Left hindlimb (tissue), 1 donor: ENCODE measurements at regions not wholly inside any gene's neighbourhood (a gene's known extent, or its start where the extent isn't known, plus 50 kb on each side); places are given as distances from the start of the nearest gene placed in this dataset.

Experiments
- DNase-seq: peaks from one replicate; pipeline ENCODE4 v3.0.0-alpha.2; 2018

DNA sequence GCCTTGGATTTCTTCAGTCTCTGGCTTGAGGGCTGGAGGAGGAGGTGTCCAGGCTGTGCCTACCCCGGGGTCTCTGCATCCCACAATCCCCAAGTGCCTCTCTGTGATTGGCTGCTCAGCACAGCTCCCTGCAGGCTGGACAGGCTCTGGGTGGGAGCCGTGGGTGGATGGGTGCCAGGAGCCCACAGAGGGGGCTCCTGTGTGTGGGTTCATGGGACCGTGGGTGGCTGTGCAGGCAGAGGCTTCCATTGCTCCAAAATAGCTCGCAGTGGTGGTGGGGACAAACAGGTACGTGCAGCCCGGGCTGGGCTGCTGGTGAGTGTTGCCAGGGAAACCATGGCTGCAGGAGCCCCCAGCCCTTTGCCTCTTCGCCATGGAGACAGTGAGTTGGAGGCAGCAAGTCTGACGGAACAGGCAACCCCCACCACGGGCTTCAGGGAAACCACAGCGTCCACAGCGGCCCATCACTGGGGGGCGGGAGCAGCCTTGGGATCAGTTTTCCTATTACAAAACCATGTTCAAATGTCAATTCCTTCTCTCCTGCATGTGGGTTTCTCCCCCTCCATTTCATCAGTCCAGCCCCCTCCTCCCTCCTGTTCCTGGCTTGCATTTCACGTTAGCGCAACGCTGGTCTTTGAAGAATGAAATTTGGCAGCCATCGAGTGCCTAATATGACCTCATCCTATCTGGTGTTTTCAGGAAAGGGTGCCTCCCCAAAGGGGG is 155.2 kb downstream of the TRIM29 start:
- DNase-seq: no peak

DNA sequence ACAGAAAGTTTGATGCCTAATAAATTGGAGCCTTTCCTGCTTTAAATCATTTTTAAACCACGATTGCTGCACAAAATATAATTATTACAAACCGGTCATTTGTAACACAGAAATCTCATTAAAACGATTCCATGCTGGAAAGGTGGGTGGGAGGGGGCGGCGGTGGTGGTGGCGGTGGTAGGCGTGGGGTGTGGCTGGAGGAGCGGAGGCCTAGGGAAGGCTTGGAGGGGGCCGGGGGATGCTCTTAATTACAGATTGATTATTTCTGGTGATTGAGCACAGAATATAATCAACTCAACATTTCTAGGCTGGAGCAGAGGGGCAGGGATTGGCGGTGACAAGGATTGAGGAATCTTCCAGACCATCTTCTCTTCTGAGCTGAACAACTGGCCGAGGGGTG is 157.5 kb downstream of the TRIM29 start:
- DNase-seq: no peak

GRCh38 chr11:119979701-119980100 is 158.2 kb downstream of the TRIM29 start:
- no peak for DNase-seq

DNA sequence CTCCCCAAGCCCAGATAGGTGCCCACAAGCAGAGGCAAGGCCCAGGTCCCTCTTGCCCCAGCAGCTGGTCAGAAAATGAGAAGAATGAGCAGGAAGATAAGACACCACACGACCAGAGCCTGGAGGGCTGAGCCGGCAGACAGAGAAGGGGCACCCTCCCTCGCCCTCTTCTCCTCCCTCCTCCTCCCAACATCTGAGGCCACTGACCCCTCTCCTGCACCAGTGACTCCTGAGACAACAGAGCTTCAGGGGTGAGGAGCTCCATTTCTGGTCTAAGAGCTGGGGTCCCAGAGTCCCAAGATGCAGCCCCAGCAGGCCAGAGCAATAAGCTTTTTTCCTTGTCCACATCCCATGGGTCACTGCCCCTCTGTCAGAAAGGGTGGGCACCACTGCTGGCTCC is 159.2 kb downstream of the TRIM29 start:
- no peak for DNase-seq

DNA sequence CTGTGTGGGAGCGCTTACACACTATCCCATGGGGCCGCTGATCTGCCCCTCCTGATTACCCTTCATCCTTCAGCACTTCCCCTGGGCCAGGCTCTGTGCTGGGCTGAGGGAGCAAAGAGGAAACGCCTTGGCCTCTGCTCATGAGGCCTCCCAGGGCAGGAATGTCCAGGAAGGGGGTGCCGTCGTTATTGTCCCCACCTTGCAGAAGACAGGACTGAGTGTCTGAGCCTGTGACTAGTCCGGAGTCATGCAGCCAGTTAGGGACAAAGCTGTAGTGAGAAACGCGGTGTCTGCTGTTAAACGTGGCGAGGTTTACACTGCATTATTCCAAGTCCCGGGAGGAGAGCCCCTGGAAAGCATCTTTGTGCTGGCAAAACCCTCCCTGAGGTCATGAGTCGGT is 160.0 kb downstream of the TRIM29 start:
- DNase-seq: no peak

GRCh38 chr11:119977561-119977860 is 160.4 kb downstream of the TRIM29 start:
- no peak for DNase-seq

DNA sequence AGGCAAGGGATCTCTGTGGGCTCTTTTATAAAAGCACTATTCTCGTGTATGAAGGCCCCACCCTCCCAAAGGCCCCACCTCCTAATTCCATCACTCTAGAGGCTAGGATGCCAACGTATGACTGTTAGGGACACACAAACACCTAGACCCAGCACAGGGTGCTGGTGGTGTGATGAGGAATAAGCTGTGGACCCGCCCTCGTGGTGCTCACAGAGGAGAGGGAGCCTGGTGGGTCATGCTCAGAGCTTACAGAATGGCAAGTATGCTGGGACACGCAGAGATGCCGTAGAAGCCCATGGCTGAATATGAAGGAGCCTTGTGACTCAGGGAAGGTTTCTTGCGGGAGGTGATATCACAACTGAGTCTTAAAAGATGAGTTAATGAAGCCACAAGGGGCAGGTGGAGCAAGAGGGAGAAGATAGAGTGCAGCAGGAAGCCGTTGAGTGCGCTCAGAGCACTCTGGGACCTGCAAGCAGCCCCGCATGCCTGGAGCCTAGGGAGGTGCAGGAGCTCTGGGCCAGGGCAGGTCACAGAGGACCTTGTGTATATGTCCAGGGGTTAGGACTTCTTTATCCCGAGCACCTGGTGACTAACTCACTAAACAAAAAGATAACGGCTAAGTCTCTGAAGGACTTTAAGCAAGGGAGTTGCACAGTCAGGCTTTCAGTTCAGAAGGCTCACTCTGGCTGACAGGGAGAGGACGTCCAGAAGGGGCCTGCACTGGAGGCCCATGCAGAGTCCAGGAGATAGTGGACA is 160.9 kb downstream of the TRIM29 start:
- DNase-seq: no peak

GRCh38 chr11:119975561-119976152 is 162.3 kb downstream of the TRIM29 start:
- peak; percentile 57 for DNase-seq

DNA sequence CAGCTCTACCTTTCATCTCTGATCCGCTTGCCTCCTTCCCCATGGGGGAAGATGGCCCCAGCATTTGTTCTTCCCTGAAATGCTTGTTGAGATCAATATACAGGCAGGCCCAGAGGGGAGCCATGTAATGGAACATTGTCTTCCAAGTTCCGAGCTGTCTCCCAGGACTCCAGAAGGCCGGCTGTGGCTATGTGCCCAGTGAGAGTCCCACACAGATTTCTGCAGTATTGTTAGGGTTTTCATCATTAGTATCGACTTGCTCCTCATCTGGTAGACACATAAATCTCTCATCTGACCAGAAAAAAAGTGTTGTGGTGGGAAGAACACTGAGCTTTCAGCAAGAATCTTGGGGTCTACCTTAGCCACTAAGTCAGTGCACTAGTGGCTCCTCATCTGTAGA is 163.4 kb downstream of the TRIM29 start:
- DNase-seq: no peak

- no peak for DNase-seq
These were observed 163.9 kb downstream of the TRIM29 start for GRCh38 chr11:119974051-119974450.

GRCh38 chr11:119972281-119972680 is 165.6 kb downstream of the TRIM29 start:
- DNase-seq: no peak

GRCh38 chr11:119970555-119971304 is 167.2 kb downstream of the TRIM29 start:
- no peak for DNase-seq

- no peak for DNase-seq
These were observed 173.5 kb downstream of the TRIM29 start for GRCh38 chr11:119964136-119965025.

DNA sequence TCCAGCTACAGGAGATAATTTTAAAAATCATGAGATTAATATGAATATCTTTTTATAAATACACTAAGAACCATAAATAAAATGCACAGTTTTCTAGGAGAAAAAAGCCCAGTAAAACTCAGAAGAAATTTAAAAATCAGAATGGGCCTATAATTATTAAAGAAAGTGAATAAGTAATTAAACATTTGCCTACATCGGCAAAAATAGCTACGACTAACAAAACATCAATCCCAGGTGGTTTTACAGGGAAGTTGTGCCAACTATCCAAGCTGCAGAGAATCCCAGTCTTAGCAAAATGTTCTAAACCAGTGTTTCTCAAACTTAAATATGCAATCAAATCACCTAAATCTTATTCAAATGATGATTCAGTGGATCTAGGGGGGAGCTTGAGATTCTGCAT is 180.0 kb downstream of the TRIM29 start:
- no peak for DNase-seq

DNA sequence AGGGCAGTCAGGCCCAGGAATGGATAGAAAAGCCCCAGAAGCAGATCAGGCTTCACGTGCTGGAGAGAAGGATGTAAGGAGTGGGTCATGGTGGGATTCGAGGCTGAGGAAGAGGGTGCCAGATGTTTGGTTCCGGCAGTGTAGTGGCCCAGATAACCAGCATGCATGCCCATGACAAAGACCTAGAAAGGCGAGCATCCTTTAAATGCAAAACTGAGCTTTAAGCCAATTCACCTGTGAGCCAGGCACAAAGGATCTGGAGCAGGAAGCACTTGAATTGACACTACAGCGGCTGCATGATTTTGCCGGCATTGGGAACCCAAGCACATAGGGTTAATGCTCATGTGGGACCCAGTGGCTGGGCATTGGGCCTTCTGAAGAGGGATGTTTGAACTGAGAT is 185.5 kb downstream of the TRIM29 start:
- no peak for DNase-seq

- no peak for DNase-seq
These were observed 194.6 kb downstream of the TRIM29 start for GRCh38 chr11:119943298-119943655.

GRCh38 chr11:119942583-119943297 is 195.2 kb downstream of the TRIM29 start:
- DNase-seq: no peak

DNA sequence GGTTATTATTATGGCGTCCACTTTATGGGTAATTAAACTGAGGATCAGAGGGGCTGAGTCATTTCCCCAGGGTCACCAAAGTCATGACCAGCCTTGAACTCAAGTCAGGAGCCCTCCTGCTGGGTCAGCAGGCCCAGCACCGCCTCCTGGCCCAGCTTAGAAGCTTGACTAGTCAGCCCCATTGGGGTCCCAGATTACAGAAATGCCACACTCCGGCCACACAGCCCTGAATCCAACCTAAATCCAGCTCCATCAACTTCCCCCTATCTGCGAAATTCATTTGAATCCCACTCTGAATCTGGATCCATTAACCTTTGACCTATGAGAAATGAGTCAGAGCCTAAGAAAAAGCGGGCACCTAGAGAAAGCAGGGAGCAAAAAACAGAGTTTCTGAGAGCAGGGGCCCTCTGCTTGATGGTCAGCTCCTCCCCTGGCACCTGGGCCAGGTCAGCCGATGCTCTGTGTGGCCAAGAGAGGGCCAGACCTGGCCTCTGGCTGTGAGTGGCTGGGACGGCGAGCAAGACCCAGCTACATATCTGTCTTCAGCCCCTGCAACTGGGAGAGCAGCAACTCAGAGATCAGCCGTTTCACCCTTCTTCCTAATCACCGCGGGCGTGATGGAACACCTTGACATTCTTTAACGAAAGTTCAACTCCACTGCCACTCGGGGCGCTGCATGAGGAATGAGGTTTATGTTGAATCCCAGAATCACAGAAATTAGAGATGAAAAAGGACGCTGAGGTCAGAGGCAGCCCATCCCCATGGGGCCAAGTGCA is 196.1 kb downstream of the TRIM29 start:
- no peak for DNase-seq

DNA sequence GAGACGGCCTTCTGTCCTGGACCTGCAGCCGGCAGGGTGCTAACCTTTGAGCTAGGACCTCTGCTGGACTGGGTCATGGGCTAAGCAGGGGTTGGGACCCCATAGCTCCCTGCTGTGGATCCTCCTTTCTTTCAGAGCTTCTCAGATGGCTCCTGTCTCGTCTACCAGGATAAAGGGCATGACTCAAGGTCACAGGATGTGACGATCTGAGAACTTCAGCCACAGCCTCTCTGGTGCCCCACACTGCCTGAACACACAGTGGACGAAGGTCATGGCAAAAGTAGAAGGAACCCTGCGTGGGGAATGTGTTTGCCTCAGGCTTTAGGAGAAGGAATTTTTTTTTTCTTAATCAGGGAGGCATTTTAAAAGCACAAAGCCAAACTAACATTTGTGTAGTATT is 196.7 kb downstream of the TRIM29 start:
- no peak for DNase-seq

GRCh38 chr11:119940401-119940976 is 197.4 kb downstream of the TRIM29 start:
- DNase-seq: no peak

DNA sequence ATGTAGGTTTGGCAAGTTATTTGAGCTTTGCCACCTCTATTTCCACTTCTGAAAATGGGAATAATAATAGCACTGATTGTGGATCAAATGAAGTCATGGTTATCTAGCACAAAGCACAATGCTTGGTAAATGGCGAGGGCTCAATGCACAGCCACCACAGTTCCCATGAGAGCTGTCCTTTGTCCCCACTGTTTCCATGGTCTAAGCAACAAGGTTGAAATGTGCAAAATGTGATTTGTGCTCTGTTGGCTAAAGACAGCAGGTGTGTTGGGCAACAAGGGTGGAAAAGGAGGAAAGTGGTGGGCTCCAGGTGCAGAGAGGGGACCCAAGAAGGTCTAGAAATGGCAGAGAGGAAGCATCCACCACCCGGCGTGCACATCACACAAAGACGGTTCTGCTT is 200.5 kb downstream of the TRIM29 start:
- no peak for DNase-seq
